Right renal cortex interstitium (tissue), 3 donors: ENCODE measurements at regions not wholly inside any gene's neighbourhood (a gene's known extent, or its start where the extent isn't known, plus 50 kb on each side); places are given as distances from the start of the nearest gene placed in this dataset.

ENCODE experiments used
- DNase-seq, 3 donors: peaks; one replicate each; pipeline ENCODE4 v3.0.0-alpha.2; 2013; ENCODE audit warnings: low read depth in 3 of 3, low spot score in 2 of 3

DNA sequence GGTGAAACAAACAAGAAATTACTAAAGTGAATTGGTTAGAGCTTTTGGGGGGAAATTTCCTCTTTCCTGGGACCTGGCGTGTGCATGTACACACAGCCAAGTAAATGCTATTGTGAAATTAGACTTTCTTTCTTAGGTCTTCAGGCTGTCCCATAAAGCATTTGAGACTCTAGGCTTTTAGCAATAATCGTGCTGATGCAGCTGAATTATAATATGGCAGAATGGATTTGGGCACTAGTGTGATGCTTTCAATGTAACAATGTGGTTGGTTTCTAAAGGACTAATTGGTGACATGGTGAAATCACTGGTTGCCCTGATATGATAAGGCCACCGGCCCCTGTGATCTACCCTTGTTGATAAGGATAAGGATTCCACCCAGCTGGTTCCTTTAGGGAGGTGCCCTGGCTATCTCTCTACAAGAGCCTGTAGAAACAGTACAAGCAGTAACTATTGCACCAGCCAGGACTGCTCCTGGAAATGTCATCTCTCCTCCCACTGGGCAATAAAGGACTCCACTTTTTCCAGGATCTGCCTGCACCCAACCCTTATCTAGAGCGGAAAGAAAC is 164.1 kb downstream of the TFAP2A start:
- no peak for DNase-seq

DNA sequence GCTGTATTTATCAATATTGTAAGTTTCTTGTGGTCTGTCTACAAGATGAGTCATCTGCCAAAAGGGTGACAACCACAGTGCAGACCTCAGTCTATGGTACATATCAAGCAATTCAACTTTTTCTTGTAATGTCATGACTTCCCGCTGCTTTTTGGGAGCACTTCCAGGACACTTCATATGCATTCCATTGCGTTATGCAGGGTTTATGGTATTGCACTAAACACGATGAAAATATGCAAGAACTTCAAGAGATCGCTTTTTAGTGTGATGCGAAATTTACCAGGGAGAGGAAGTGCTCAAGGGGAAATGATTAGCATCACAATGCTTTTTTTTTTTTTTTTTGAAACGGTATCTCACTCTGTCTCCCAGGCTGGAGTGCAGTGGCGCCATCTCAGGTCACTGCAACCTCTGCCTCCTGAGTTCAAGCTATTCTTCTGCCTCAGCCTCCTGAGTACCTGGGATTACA is 166.5 kb downstream of the TFAP2A start:
- DNase-seq = no peak

DNA sequence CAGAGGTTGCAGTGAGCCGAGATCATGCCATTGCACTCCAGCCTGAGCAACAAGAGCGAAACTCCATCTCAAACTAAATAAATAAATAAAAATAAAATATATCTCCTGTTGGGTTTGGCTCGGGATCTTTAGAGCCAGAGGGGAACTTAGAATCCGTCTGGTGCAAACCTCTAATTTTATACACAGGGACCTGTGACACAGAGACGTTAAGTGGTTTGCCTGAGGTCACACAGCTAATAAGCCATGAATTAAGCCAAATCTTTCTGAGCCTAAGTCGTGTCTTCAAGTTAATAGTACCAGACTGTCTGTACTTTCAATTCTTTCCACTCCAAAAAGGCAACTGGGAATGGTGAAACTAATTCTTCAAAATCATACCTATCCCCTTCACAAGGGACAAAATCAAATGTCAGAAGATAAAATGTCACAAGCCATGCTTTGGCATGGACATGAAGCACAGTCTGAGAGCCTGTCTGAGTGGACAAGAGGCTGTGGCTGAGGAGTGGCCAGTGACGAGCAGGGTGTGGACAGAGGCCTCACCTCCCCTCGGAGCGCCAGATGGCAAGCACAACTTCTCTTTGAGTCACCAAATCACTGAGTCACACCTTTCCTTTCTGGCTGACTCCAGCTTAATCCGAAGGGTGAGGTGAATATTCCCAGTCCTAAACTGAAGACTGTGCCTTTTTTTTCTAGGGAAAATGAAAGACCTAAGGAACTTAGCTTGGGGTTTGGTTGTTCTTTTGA is 177.4 kb downstream of the TFAP2A start:
- no peak for DNase-seq

DNA sequence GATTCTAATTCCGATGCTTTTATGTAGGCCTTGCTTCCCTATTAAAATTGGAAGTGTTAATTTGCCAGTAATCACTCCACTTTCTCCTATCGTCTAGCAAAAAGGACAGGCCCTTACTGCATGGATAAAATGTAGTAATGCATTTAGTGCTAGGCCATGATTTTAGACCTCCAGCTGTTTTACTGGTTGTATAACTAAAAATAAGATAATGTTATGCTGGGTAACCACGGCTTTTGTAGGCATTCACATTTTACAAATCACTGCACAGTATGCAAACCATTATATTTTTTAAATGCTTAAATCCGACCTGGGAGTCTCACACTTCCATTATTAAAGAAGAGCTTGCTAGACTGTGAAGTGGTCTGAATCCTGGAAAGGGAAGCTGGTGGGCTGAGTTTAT is 179.5 kb downstream of the TFAP2A start:
- DNase-seq = no peak

DNA sequence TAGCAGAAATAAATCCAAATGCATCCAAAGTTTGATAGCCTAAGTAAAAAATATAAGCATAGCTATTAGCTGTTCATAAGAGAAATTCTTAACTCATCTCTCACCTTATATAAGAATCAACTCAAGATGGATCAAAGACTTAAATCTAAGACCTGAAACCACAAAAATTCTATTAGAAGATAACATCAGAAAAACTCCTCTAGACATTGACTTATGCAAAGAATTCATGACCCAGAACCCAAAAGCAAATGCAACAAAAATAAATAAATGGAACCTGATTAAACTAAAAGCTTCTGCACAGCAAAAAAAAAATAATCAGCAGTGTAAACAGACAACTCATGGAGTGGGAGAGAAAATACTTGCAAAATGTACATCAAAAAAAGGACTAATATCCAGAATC is 184.3 kb downstream of the TFAP2A start:
- DNase-seq = no peak

DNA sequence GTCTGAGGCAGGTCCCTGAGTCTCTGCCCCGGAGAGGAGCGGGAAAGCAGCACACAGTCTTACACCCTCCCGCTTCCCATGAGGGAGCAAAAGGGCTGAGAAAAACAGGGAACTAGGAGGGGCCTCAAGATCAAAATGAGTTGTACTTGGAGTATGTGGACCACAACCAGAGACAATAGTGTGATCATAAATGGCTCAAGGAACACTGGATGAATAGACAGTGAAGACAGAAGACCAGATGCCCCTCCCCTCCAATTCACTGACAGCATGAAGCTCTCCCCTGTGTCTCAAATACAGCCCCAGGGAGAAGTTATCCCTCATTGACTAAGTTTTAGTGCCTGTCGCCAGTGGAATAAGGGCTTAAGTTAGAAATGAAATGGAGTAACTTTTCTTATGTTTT is 191.0 kb downstream of the TFAP2A start:
- no peak for DNase-seq

DNA sequence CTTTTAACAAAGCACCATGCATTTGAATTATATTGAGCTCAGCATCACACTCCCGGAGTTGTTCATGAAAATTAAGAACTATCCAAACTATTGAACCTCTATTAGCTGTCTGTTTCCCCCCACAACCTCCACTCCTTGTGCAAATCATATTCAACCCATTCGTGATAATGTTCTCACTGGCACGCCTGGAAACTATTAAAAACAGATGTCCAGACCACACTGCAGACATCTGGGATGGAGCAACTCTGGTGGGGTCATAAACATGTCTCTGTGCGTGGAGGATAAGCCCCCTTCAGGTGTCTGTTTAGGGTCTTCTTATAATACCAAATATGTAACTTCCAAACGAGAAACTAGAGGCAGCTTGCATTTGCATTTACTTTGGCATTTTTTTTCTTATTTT is 193.7 kb downstream of the TFAP2A start:
- DNase-seq = no peak

DNA sequence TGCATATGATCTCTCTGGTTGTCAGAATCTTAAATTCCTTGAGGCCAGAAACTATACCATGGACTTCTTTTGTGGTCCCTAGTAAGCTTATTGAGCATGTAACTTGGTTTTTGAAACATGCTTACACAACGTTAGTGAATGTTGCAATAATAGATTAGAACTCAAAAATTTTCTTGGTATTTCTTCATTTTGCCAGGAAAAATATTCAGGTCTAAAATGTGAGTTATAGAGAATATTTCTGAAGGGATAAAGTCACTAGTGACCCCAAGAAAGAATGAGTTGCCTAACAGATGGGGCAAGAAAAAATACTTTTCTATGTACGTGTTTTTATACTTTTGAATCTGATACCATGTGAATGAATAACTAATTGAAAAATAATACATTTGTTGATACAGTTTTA is 195.4 kb downstream of the TFAP2A start:
- no peak for DNase-seq

DNA sequence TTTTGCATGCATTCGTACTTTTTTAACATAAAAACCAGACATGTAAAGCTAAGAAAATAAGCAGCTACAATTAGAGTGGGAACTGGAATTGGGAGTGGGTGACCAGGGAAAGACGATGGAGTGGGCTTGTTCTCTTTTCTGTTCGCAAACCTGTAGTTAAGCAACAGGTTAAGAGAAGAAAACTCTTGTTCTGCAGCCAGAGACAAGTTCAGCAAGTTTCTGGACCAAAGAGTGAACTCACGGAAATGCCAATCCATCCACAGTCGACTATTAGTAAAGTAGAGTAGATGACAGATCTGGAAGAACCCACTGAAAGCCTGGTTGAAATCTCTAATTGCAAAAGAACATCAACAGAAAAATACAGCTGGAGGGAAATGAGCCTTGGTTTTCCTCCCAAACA is 197.8 kb downstream of the TFAP2A start:
- DNase-seq = no peak

DNA sequence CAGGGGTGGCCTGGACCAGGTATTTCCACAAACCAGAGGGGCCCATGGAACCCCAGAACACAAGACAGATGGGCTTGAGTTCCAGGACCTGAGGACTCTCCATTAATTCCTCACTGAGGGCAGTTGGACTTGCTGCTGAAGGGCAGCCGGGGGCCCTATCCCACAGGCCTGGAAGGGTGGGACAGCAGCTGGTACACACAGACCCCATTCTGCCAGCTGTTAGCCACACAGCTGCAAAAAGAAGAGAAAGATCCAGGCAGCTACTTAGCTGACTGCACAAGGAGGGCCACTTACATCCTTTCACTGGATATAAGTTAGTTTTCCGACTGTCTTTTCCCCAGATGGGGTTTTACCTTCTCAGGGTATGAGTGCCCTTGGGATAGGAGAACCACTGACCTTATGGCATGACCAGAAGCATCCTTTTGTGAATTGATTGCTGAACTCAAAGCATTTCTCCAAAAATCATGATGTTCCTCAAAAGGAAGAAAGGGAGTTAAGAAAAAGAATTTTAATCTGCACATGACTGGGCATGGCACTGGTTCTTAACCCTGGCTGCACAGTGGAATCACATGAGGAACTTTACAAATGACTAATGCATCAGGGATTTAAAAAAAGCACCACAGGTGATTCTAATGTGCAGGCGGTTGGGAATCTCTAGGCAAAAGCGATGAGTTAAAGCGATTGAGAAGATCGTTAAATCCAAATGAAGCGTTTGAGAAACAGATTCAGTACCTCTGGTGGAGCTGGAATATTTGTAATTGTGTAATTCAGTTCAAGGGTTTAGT is 199.4 kb downstream of the TFAP2A start:
- no peak for DNase-seq

DNA sequence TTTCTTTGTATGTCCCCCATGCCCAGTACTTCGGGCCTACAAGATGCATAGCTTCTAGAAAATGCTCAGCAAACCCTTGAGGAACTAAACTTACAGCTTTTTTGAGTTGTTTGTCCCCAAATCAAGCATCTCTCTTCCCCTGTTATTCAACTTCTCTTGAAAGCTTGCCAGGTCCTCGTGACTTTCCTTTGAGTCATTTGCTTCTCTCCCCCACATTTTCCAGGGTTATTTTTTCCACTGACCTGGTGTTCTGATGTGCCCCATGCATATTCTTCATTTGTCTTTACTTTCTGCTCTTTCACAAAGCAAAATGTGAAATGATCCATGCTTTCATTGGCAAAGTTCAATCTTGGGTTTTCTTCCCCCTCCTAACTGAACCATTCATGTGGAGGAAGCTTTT is 204.8 kb downstream of the TFAP2A start:
- DNase-seq = no peak

DNA sequence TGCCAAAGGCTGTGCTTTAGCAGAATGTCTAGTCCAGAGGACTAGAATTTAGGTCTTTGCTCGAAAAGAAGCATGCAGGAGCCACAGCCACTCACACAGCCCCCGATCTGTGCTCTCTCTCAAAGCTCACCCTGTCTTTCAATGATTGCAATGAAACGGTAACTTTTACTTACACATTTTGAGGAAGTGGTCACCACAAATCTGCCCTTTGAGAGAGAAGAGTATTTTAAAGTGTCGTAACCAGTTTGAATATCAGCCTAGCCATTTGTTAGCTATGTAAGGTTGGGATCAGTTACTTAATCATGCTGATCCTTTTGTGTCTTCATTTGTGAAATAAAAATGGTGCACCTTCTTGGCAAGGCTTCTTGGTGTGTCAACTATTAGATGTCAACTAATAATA is 209.0 kb downstream of the TFAP2A start:
- DNase-seq = no peak

DNA sequence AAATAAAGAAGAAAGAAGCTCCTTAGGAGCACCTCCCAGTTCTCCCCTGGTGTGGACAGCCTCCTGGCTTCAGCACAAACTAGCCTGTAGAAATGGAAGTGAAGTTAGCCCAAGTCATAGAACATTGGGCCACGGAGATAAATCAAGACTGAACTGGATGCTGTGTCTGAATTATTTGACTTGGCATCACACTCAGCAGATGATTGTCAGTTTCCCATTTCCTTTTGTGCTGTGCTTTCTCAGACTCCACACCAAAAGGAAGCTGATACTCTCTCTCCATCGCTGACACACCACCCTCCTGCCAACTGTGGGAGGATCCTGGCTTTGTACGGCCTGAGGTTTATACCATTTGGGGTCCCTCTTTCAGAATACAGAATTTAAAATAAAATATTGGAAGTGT is 209.8 kb downstream of the TFAP2A start:
- no peak for DNase-seq

DNA sequence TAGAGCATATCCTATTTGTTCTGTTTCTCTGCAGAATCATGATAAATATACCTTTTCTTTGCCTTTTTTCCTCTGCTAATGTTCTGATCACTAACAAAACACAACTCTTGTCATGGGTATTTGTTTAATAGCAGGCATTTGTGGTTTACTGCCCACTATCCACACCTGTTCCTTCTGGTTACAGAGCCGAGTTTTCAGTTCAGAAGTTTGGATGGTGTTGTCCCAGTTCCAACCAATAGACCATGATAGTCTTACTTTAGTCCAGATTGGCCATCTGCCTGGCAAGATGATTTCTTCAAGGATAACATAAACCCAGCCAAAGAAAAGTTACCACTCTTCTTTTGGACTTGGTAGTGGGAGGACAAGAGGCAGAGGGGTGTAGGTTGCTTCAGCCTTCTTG is 211.2 kb downstream of the TFAP2A start:
- no peak for DNase-seq

DNA sequence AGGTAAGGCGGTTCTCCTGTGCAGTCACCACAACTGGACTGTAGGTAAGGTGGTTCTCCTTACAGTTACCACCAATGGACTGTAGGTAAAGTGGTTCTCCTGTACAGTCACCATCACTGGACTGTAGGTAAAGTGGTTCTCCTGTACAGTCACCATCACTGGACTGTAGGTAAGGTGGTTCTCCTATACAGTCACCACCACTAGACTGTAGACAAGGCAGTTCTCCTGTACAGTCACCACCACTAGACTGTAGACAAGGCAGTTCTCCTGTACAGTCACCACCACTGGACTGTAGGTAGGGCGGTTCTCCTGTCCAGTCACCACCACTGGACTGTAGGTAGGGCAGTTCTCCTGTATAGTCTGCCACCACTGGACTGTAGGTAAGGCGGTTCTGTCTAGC is 212.3 kb downstream of the TFAP2A start:
- DNase-seq = no peak

DNA sequence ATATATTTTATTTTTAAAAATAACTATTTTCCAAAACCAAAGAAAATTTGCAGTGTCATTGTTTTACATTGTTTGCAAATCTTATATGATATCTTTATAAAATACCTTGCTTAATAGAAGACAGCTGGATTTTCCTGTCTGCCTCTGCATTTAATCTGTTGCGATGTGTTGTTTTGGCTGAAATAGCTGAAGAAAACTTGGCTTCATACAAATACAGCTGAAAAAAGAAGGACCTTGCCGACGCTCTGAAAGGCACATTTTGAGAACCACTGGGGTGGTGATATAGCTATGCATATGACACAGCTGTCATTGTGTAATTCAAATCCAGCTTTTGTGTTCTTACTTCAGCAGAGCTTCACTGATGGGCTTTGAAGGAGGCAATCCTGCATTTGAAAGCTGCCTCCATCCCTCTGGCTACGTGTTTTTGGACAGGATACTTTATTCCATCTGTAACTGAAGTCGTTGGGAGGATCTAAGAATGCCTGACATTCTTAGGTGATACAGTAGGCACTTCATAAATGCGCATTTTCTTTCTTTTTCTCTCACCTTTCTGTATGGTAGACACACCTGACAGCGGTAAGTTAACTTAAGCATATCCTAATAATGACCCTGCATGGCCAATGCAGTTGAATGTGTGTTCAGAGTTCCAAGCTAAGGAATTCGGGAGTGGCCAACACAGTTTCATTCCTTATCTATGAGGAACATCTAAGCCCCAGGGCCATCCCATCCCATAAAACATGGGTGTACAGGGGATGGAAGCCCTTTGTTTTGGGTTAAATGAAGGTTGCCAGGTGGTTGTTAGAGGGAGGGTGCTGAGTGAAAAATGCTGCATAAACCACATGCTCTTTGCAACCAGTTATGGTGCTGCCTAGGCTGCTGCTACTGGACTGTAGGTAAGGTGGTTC is 213.0 kb downstream of the TFAP2A start:
- DNase-seq = no peak

DNA sequence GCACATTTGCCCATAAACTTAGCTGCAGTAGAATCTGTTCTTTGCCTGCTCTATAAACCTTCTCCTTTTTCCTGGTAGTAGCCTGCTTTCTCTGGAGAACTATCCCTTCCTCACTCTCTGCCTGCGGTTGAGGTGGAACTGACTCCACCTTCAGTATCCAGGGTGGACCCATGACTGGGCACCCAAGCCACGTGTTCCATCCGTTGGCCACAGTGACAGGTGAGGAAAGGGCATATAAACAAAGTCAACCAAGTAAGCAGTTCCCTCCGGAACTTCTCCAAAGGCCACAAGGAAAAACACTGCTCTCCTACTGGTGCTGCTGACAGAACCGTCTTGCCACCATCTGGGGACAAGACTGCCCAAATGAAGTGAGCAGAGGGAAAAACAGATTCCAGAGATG is 218.8 kb downstream of the TFAP2A start:
- no peak for DNase-seq

DNA sequence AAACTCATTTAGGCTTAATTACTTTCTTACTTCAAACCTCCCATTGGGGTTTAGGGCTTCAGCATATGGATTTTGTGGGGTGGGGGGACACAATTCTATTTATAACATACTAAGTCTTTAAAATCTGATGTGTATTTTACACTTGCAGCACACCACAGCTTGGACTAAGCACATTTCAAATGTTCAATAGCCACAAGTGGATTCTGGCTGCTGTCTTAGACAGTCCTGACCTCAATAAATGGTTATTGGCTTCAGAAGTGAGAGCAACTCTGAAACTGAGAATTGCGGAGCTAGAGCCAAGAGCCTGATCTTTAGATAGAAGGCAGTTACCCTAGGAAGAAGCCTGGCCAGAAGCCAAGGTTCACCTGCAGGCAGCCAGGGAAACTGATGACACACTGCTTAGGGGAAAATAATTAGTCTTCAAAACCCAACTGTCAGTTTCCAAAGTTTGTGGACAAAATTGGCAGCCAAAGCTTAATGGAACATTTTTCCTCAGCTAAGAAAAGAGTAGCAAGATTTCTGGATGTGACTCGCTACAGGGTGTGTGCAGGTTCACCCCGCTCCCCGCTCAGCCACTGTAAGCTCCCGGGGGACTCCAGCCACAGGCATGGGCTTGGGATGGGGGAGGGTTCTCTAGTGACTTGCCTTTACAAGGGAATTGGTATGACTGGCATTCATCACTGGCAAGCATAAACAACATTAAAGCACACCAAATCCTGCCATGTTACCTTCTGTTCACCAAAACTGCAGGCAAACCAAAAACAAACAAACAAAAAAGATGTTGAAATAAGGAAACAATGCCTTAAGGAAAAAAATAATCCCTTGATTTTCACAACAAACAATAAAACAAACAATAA is 219.8 kb downstream of the TFAP2A start:
- DNase-seq = no peak

DNA sequence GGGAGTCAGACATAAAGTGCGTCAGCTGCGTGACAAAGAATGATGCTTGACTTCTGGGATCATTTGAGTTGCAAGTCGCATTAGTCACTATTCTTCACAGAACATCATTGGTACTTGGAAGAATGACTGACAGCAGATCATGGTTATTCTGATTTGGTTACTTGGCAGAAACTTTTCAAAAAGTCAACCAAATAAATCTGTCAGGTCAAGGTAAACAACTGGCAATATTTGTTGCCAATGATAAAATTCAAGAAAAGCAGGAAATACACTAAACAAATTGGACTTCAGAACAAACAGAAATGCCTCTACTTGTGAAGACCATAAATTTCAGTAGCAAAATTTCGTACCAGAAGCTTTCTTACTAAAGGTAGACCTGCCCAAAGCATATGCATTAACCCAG is 221.6 kb downstream of the TFAP2A start:
- no peak for DNase-seq

DNA sequence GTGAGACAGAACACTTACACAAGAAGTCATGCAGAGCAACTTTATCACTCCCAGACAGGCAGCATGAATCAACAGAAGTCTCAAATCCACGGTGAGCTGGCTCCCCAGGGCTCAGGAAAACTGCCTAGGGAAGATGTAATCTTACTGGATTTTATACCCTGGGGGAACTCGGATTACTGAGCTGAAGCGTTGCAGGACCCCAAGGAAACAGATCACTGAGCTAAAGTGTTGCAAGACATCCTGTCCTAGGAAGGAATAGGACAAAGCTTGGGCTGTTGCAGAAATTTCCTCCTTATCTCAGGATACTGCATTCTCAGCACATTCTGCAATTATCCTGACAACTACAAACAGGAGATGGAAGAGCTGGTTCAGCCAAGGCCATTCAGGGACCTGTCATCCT is 224.8 kb downstream of the TFAP2A start:
- no peak for DNase-seq
